Activated gamma-delta T cell treated with Interleukin-2 at 50 U/mL for 16 hours (primary cell): ENCODE measurements at regions not wholly inside any gene's neighbourhood (a gene's known extent, or its start where the extent isn't known, plus 50 kb on each side); places are given as distances from the start of the nearest gene placed in this dataset.
"Not testable (repeated sequence)": the region's sequence is repeated elsewhere in the genome, so short reads cannot be mapped to it uniquely, and the experiment has no call there.

Source experiments
- DNase-seq: peaks from one replicate; pipeline ENCODE4 v3.0.0-alpha.2; 2020

DNA sequence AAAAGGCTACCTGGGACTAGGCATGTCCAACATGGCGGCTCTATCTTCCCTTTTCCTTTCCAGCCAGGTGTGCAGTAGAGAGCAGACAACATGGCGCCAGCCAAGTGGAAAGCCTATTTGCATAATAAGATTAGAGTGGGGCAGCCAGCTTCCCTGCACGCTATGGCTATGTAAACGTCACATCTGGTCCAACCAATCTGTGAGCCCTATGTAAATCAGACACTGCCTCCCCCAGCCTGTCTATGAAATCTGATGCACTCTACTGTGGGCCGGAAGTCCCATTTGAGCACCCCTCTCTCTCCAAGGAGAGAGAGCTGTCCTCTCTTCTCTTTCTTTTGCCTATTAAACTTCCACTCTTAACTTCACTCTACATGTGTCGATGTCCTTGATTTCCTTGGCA, 984.9 kb upstream of the AUTS2 start:
- no peak for DNase-seq

GRCh38 chr7:68613897-68614296, 984.4 kb upstream of the AUTS2 start:
- DNase-seq = no peak

DNA sequence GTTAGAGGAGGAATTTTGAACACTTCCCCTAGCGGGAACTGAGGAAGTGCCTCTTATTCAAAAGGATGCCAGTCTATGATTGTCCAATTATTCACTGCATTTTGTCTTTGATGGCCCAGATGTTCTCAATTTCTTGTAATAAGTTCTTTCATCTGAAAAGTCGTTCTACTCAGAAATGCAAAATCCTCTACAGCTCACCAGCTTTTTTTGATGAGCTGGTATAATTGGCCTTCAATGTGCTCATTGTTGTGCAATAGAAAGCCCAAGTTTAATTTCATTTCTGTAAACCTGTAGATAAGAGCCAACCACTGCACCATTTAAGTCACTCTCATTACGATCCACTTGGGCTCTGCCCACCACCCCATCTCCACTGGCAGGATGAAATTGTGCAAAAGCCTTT, 978.7 kb upstream of the AUTS2 start:
- DNase-seq = no peak

DNA sequence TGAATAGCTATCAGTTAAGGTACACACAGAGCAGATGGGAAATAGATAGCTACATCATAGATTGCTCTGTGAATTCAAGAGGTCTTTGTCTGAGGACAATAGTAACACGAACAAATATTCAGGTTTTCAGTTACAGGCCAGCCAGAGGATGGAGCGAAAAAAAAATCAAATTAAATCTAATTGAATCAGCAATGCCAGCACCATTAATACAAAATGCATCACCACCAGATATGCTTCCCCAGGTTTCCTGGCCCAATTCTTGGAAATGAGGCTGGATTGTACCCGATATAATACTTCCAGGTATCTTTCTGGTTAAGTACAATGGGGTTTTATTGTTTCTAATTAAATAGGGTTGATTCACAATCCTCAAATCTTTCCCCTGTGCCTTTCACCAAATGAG, 975.8 kb upstream of the AUTS2 start:
- DNase-seq = no peak

DNA sequence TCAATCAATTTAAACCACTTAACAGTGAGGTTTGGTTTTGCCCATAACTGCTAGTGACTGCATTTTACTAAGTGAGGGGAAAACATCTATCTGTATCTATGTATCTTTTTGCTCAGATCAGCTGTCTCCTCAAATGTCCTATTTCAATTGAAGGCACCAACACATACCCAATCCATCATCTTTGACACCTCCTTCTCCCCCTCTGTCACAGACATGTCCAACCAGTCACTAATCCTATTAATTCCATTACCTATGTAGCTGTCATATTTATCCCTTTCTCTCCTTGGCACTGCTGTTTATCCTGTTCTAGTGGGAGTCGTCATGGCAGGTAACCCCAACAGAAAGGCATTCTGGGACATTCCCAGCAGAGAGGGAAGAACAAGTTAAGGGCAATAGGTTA, 975.2 kb upstream of the AUTS2 start:
- no peak for DNase-seq

- no peak for DNase-seq
Observed at GRCh38 chr7:68627247-68627864, 970.9 kb upstream of the AUTS2 start.

DNA sequence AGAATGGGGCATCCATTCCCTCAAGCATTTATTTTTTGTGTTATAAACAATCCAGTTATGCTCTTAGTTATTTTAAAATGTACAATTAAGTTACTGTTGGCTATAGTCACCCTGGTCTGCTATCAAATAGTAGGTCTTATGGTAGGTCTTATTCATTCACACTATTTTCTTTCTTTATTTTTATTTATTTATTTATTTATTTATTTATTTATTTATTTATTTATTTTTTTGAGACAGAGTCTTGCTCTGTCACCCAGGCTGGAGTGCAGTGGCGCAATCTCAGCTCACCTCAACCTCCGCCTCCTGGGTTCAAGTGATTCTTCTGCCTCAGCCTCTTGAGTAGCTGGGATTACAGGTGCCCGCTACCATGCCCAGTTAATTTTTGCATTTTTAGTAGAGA, 967.4 kb upstream of the AUTS2 start:
- DNase-seq = not testable (repeated sequence)

GRCh38 chr7:68640103-68640502, 958.2 kb upstream of the AUTS2 start:
- no peak for DNase-seq

DNA sequence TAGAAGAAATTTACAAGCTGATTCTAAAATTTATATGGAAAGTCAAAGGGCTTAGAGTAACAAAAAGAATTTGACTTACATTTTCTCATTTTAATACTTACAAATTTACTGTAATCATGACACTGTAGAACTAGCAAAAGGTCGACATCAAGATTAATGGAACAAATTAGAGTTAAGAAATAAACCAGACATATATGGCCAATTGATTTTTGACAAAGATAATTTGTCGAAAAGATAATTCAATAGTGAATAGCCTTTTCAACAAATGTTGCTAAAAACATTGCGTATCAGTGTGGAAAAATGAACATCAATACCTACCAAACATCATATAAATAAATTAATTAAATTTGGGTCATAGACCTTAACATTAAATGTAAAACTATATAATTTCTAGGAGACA, 955.5 kb upstream of the AUTS2 start:
- no peak for DNase-seq

- DNase-seq = no peak
Observed at GRCh38 chr7:68663392-68663791, 934.9 kb upstream of the AUTS2 start.

DNA sequence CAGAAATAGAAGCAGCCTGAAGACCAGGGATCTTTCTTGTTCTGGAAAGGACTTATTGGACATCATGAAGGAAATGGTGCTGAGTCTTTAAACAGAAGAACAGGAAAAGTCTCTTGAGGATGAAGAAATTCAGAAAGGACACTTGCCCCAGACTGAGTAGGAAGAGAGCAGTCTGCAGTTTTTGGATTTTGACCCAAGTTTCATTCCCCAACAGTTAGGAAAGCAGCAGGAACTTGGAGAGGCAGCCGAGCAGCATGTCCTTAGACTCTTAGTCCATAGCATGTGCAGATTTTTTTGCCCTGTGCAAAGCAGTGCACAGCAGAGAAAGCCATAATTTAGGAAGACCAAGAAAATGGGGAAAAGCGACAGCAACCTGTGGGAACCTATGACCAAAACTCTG, 927.2 kb upstream of the AUTS2 start:
- no peak for DNase-seq

- DNase-seq = no peak
Observed at GRCh38 chr7:68671671-68672070, 926.6 kb upstream of the AUTS2 start.

DNA sequence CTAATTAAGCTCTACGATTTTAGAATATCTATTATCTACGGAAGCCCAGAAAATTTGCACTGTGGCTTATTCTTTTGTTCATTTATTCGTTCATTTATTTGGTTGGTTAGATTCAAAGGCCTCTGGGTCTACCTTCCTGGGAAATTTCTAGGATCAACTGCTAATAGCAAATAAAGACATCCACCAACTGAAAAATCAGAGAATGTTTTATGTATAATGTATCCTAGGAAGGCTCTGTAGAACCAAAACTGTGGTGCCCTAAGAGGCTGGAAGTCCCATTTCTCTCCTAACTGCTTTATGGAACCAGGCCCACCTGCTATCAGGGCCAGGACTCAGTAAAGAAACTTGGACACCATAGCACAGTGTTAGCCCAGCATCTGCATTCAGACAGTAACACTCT, 923.4 kb upstream of the AUTS2 start:
- no peak for DNase-seq

- no peak for DNase-seq
Observed at GRCh38 chr7:68676813-68677535, 921.3 kb upstream of the AUTS2 start.

DNA sequence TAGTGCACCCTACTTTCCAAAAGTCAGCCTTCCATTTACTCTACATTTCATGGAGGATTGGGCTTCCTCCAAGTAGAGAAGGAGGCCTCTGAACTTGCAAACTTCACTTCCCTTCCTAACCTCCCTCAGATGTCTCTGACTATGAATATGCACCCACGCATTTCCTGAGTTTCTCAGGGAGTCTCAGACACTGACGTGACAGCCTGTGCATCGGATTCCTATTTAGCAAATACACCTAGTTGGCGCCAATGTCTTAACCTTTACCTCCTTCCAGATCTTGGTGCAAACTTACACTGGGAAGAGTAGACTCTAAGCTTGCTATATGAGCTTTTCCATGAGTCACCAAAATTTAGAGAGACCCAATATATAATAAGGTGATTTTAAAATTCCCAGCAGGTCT, 920.1 kb upstream of the AUTS2 start:
- no peak for DNase-seq

GRCh38 chr7:68679459-68680234, 918.6 kb upstream of the AUTS2 start:
- DNase-seq = no peak

DNA sequence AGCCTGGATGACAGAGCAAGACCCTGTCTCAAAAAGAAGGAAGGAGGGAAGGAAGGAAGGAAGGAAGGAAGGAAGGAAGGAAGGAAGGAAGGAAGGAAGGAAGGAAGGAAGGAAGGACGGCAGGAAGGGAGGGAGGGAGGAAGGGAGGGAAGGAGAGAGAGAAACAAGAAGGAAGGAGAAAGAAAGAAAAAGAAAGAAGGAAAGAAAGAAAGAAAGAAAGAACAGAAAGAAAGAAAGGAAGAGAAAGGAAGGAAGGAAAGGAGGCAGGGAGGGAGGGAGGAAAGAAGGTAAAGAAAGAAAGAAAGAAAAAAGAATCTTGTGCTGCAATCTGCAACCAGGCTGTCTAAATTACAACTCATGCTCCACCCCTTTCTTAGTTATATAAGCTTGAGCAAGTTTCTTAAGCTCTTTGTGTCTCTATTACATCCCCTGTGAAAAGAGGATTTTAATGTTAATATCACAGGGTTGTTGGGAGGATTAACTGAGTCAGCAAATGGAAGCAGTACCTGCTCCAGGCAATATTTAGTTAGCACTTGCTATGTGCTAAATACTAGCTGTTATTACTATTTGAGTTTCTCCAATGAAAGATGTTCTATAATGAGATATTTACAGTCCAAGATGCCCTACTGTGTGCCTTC, 917.9 kb upstream of the AUTS2 start:
- no peak for DNase-seq

GRCh38 chr7:68682910-68683309, 915.4 kb upstream of the AUTS2 start:
- DNase-seq = no peak

- no peak for DNase-seq
Observed at GRCh38 chr7:68684246-68684839, 913.9 kb upstream of the AUTS2 start.

DNA sequence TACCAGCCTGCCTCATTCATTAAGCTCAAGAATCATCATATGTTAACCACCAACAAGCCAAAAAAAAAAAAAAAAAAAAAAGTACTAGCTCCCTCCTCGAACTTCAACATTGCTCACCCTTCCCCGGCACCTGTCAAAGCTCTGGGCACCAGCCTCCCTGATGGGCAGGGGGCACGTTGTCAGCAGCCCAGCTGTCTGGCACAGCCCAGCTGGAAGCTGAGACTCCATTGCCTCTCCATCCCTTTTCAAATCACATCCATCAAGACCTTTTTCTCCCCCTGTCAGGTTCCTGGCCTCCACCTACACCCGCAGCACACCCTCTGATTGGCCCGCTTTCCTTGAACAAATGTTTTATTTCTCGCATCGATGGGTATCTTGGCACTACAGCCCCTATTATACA, 913.3 kb upstream of the AUTS2 start:
- DNase-seq = no peak

DNA sequence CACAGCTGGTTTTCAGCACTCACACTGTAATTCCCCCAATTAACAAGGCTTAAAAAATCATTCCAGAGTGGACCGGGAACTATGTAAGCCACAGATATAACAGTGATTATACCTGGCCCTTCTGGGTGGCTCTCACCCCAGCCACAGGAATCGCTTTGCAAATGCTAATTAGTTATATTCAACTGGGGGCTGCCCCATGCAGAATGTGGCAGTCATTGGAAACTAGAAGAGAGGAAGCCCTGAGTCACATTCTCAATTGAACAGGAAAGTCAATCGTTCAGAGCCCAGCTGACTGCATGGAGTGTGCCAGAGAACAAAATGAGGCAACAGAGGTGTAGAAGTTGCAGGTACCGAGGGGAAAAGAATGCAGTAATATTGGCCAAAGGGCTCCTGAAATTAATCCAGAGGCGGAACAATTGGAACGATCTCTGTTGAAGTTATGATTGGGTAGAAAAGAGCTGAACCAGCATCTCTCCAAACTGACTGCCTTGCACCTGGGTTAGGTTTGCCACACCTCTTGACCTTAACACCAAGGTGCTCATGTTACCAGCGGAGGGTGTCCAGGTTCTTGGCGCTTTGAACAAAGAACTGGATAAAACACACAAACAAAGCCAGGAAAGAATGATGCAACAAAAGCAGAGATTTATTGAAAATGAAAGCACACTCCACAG, 909.7 kb upstream of the AUTS2 start:
- DNase-seq = no peak

DNA sequence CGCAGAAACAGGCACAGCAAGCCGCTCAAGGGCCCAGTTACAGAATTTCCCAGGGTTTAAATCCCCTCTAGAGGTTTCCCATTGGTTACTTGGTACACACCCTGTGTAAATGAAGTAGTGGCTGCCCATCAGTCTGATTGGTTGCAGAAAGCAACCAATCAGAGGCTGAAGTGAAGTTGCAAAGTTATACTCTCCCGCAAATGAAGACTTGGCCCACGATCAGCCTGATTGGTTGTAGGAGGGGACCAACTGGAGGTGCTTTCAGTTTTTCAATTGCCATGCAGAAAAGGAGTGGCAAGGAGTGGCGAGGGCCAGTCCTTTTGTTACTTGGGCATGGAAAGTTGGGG, 909.2 kb upstream of the AUTS2 start:
- no peak for DNase-seq
